ENCODE measurements at regions not wholly inside any gene's neighbourhood (a gene's known extent, or its start where the extent isn't known, plus 50 kb on each side); places are given as distances from the start of the nearest gene placed in this dataset.
"Not testable (repeated sequence)": the region's sequence is repeated elsewhere in the genome, so short reads cannot be mapped to it uniquely, and the experiment has no call there.

- no peak for TF ChIP-seq CTCF (IDR thresholded peaks at IDR 0.05; ENCODE audit: control insufficient read depth, extremely low read depth, insufficient read depth)
- no peak for DNase-seq (ENCODE audit: low read depth)
- no peak overlapping the region for H3K4me3 ChIP-seq (ENCODE audit: low read depth, low read length)
These were observed 80.0 kb upstream of the TIAM1 start for GRCh38 chr21:31424058-31424457.

- DNase-seq (ENCODE audit: low read depth), result no peak
- TF ChIP-seq CTCF (IDR thresholded peaks at IDR 0.05; ENCODE audit: control insufficient read depth, extremely low read depth, insufficient read depth), result no peak
- H3K4me3 ChIP-seq (ENCODE audit: low read depth, low read length), result no peak overlapping the region
These were observed 76.9 kb upstream of the TIAM1 start for GRCh38 chr21:31420988-31421387.

- TF ChIP-seq CTCF (IDR thresholded peaks at IDR 0.05; ENCODE audit: control insufficient read depth, extremely low read depth, insufficient read depth), result no peak
- DNase-seq (ENCODE audit: low read depth), result no peak
- H3K4me3 ChIP-seq (ENCODE audit: low read depth, low read length), result no peak overlapping the region
These were observed 76.3 kb upstream of the TIAM1 start for GRCh38 chr21:31420354-31420753.

GRCh38 chr21:31418377-31419001 is 74.4 kb upstream of the TIAM1 start:
- DNase-seq (ENCODE audit: low read depth), result no peak
- TF ChIP-seq CTCF (IDR thresholded peaks at IDR 0.05; ENCODE audit: control insufficient read depth, extremely low read depth, insufficient read depth), result no peak

GRCh38 chr21:31417214-31417613 is 73.2 kb upstream of the TIAM1 start:
- not testable (repeated sequence) for DNase-seq (ENCODE audit: low read depth)

More at GRCh38 chr21:31418377-31419001, 74.4 kb upstream of the TIAM1 start:
- H3K4me3 ChIP-seq (ENCODE audit: low read depth, low read length), result no peak overlapping the region

GRCh38 chr21:31416465-31416864 is 72.4 kb upstream of the TIAM1 start:
- no peak overlapping the region for H3K4me3 ChIP-seq (ENCODE audit: low read depth, low read length)
- no peak for TF ChIP-seq CTCF (IDR thresholded peaks at IDR 0.05; ENCODE audit: control insufficient read depth, extremely low read depth, insufficient read depth)
- no peak for DNase-seq (ENCODE audit: low read depth)

More at GRCh38 chr21:31417214-31417613, 73.2 kb upstream of the TIAM1 start:
- not testable (repeated sequence) for H3K4me3 ChIP-seq (ENCODE audit: low read depth, low read length)

GRCh38 chr21:31414263-31415000 is 70.4 kb upstream of the TIAM1 start:
- TF ChIP-seq CTCF (IDR thresholded peaks at IDR 0.05; ENCODE audit: control insufficient read depth, extremely low read depth, insufficient read depth), result no peak
- DNase-seq (ENCODE audit: low read depth), result no peak
- H3K4me3 ChIP-seq (ENCODE audit: low read depth, low read length), result no peak overlapping the region

All from LNCaP clone FGC (cell line).